ENCODE measurements at regions not wholly inside any gene's neighbourhood (a gene's known extent, or its start where the extent isn't known, plus 50 kb on each side); places are given as distances from the start of the nearest gene placed in this dataset.
A peak's percentile ranks its signal among the peaks of the same experiment; 100 is the strongest.

DNA sequence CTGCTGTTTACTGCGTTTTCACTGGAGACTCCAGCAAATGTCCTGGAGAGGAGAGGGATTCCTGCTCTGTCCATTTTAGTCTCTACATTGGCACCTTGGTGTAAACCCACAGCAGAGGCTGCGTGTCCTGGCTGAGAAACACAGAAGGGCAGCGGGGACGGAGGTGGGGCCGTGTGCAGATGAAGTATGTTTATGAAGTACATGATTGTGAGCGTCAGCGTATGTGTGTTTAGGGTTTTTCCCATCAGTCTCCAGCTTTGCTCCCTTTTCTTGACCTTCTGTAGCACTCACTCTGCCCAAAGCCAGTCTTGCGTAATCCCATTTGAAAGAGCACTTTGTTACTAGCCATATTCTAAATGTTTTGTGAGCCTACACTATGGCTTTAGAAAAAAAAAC, 750.7 kb upstream of the SORCS1 start:
- no peak for TF ChIP-seq ZBTB17 (tag by site-specific recombination; IDR thresholded peaks at IDR 0.05)
- TF ChIP-seq ZFP37 (tag by site-specific recombination; IDR thresholded peaks at IDR 0.05), result no peak
- TF ChIP-seq MZF1 (tag by site-specific recombination; IDR thresholded peaks at IDR 0.05; ENCODE audit: borderline replicate concordance), result no peak
- TF ChIP-seq EGR2 (tag by site-specific recombination; IDR thresholded peaks at IDR 0.05; ENCODE audit: low read depth), result no peak
- TF ChIP-seq, protein P1, sequence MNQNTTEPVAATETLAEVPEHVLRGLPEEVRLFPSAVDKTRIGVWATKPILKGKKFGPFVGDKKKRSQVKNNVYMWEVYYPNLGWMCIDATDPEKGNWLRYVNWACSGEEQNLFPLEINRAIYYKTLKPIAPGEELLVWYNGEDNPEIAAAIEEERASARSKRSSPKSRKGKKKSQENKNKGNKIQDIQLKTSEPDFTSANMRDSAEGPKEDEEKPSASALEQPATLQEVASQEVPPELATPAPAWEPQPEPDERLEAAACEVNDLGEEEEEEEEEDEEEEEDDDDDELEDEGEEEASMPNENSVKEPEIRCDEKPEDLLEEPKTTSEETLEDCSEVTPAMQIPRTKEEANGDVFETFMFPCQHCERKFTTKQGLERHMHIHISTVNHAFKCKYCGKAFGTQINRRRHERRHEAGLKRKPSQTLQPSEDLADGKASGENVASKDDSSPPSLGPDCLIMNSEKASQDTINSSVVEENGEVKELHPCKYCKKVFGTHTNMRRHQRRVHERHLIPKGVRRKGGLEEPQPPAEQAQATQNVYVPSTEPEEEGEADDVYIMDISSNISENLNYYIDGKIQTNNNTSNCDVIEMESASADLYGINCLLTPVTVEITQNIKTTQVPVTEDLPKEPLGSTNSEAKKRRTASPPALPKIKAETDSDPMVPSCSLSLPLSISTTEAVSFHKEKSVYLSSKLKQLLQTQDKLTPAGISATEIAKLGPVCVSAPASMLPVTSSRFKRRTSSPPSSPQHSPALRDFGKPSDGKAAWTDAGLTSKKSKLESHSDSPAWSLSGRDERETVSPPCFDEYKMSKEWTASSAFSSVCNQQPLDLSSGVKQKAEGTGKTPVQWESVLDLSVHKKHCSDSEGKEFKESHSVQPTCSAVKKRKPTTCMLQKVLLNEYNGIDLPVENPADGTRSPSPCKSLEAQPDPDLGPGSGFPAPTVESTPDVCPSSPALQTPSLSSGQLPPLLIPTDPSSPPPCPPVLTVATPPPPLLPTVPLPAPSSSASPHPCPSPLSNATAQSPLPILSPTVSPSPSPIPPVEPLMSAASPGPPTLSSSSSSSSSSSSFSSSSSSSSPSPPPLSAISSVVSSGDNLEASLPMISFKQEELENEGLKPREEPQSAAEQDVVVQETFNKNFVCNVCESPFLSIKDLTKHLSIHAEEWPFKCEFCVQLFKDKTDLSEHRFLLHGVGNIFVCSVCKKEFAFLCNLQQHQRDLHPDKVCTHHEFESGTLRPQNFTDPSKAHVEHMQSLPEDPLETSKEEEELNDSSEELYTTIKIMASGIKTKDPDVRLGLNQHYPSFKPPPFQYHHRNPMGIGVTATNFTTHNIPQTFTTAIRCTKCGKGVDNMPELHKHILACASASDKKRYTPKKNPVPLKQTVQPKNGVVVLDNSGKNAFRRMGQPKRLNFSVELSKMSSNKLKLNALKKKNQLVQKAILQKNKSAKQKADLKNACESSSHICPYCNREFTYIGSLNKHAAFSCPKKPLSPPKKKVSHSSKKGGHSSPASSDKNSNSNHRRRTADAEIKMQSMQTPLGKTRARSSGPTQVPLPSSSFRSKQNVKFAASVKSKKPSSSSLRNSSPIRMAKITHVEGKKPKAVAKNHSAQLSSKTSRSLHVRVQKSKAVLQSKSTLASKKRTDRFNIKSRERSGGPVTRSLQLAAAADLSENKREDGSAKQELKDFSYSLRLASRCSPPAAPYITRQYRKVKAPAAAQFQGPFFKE (tag by site-specific recombination; IDR thresholded peaks at IDR 0.05; ENCODE audit: borderline replicate concordance), result no peak
- TF ChIP-seq, protein P2, sequence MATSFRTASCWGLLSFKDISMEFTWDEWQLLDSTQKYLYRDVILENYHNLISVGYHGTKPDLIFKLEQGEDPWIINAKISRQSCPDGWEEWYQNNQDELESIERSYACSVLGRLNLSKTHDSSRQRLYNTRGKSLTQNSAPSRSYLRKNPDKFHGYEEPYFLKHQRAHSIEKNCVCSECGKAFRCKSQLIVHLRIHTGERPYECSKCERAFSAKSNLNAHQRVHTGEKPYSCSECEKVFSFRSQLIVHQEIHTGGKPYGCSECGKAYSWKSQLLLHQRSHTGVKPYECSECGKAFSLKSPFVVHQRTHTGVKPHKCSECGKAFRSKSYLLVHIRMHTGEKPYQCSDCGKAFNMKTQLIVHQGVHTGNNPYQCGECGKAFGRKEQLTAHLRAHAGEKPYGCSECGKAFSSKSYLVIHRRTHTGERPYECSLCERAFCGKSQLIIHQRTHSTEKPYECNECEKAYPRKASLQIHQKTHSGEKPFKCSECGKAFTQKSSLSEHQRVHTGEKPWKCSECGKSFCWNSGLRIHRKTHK (tag by site-specific recombination; IDR thresholded peaks at IDR 0.05), result no peak
- no peak for TF ChIP-seq ZIC2 (tag by site-specific recombination; IDR thresholded peaks at IDR 0.05)
- no peak for TF ChIP-seq ZNF530 (tag by site-specific recombination; IDR thresholded peaks at IDR 0.05; ENCODE audit: low read depth)
- TF ChIP-seq SP3 (tag by site-specific recombination; IDR thresholded peaks at IDR 0.05), result no peak
- no peak for TF ChIP-seq ZNF510 (tag by site-specific recombination; IDR thresholded peaks at IDR 0.05; ENCODE audit: insufficient replicate concordance)
- no peak for TF ChIP-seq ZNF629 (tag by site-specific recombination; IDR thresholded peaks at IDR 0.05)
- TF ChIP-seq, protein P3, sequence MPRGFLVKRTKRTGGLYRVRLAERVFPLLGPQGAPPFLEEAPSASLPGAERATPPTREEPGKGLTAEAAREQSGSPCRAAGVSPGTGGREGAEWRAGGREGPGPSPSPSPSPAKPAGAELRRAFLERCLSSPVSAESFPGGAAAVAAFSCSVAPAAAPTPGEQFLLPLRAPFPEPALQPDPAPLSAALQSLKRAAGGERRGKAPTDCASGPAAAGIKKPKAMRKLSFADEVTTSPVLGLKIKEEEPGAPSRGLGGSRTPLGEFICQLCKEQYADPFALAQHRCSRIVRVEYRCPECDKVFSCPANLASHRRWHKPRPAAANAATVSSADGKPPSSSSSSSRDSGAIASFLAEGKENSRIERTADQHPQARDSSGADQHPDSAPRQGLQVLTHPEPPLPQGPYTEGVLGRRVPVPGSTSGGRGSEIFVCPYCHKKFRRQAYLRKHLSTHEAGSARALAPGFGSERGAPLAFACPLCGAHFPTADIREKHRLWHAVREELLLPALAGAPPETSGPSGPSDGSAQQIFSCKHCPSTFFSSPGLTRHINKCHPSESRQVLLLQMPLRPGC (tag by site-specific recombination; IDR thresholded peaks at IDR 0.05), result no peak
- no peak for TF ChIP-seq ZNF548 (tag by site-specific recombination; IDR thresholded peaks at IDR 0.05)
- no peak for TF ChIP-seq ZNF394 (tag by site-specific recombination; IDR thresholded peaks at IDR 0.05; ENCODE audit: borderline replicate concordance)
- no peak for TF ChIP-seq ZNF248 (tag by site-specific recombination; IDR thresholded peaks at IDR 0.05)
- no peak for TF ChIP-seq ZNF114 (tag by site-specific recombination; IDR thresholded peaks at IDR 0.05)
- TF ChIP-seq, protein P4, sequence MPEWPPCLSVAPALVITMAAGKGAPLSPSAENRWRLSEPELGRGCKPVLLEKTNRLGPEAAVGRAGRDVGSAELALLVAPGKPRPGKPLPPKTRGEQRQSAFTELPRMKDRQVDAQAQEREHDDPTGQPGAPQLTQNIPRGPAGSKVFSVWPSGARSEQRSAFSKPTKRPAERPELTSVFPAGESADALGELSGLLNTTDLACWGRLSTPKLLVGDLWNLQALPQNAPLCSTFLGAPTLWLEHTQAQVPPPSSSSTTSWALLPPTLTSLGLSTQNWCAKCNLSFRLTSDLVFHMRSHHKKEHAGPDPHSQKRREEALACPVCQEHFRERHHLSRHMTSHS (tag by site-specific recombination; IDR thresholded peaks at IDR 0.05), result no peak
- no peak for TF ChIP-seq ZFP41 (tag by site-specific recombination; IDR thresholded peaks at IDR 0.05; ENCODE audit: borderline replicate concordance)
- no peak for TF ChIP-seq TCF7L2 (IDR thresholded peaks at IDR 0.05; ENCODE audit: borderline replicate concordance, low read depth, low read length)
- TF ChIP-seq ZNF155 (tag by site-specific recombination; IDR thresholded peaks at IDR 0.05), result no peak
- Histone ChIP-seq H3K27ac (ENCODE audit: extremely low read depth, low read depth, low read length) (no peak overlapping the region), H3K4me1 (ENCODE audit: control insufficient read depth, insufficient read depth, low read length) (no peaks in the 10 kb centered on the region), H3K4me3 (ENCODE audit: low read depth, low read length) (peak overlapping the region; percentile 43), H3K36me3 (ENCODE audit: control insufficient read depth in 2 of 2, insufficient read depth in 1 of 2, low read length in 2 of 2) (no peaks in the 10 kb centered on the region), H3K9me3 (ENCODE audit: control insufficient read depth, insufficient read depth, low read depth, low read length) (no peaks in the 10 kb centered on the region)
- CTCF ChIA-PET, result interaction anchor here (0.5 kb wide), 1 partner anchor 49 kb away, joined by 3 read pairs; no protein-coding TSS in a partner anchor
- POLR2A ChIA-PET, result no interaction called here
